H1 (cell line): ENCODE measurements at regions not wholly inside any gene's neighbourhood (a gene's known extent, or its start where the extent isn't known, plus 50 kb on each side); places are given as distances from the start of the nearest gene placed in this dataset.

Experiments used
- CTCF ChIP-seq, 3 experiments: IDR thresholded peaks; 1 replicate in 2 of 3; 2 replicates in 1 of 3; pipeline versions ENCODE4 v1.5.1 to v1.6.1; 2011; ENCODE audit warnings: low read length in 3 of 3, mild to moderate bottlenecking in 3 of 3, inconsistent platforms in 2 of 3, low read depth in 1 of 3, moderate library complexity in 1 of 3; ENCODE audit not compliant: insufficient read depth in 1 of 3; ENCODE audit errors: control extremely low read depth in 1 of 3
- GABPA ChIP-seq: IDR thresholded peaks from 2 replicates; pipeline ENCODE4 v1.6.1; 2011; ENCODE audit warnings: mild to moderate bottlenecking, low read length, moderate library complexity, borderline replicate concordance; ENCODE audit not compliant: insufficient read depth
- KDM5A ChIP-seq: fragments of 200-600 bp; IDR thresholded peaks from 2 replicates; pipeline ENCODE4 v1.7.1; 2012; ENCODE audit warnings: mild to moderate bottlenecking, low read length, inconsistent platforms, mixed read lengths
- RNF2 ChIP-seq: fragments of 200-900, 300-1000 bp; sonication (generic); IDR thresholded peaks from 2 replicates; pipeline ENCODE4 v1.7.1; 2016; ENCODE audit warnings: borderline replicate concordance, low read depth, mild to moderate bottlenecking, antibody characterized with exemption, low read length; ENCODE audit not compliant: poor library complexity, severe bottlenecking; ENCODE audit errors: missing control alignments
- SP1 ChIP-seq: IDR thresholded peaks from 2 replicates; pipeline ENCODE4 v1.6.1; 2011; ENCODE audit warnings: low read depth, low read length
- SP4 ChIP-seq: IDR thresholded peaks from 2 replicates; pipeline ENCODE4 v1.6.1; 2012; ENCODE audit warnings: low read length, inconsistent platforms
- TAF1 ChIP-seq: IDR thresholded peaks from 2 replicates; pipeline ENCODE4 v1.6.1; 2011; ENCODE audit warnings: mild to moderate bottlenecking, low read depth, low read length
- ZNF274 ChIP-seq: IDR thresholded peaks from 2 replicates; pipeline ENCODE4 v1.7.0; 2012; ENCODE audit warnings: low read length, borderline replicate concordance; ENCODE audit errors: extremely low read depth

DNA sequence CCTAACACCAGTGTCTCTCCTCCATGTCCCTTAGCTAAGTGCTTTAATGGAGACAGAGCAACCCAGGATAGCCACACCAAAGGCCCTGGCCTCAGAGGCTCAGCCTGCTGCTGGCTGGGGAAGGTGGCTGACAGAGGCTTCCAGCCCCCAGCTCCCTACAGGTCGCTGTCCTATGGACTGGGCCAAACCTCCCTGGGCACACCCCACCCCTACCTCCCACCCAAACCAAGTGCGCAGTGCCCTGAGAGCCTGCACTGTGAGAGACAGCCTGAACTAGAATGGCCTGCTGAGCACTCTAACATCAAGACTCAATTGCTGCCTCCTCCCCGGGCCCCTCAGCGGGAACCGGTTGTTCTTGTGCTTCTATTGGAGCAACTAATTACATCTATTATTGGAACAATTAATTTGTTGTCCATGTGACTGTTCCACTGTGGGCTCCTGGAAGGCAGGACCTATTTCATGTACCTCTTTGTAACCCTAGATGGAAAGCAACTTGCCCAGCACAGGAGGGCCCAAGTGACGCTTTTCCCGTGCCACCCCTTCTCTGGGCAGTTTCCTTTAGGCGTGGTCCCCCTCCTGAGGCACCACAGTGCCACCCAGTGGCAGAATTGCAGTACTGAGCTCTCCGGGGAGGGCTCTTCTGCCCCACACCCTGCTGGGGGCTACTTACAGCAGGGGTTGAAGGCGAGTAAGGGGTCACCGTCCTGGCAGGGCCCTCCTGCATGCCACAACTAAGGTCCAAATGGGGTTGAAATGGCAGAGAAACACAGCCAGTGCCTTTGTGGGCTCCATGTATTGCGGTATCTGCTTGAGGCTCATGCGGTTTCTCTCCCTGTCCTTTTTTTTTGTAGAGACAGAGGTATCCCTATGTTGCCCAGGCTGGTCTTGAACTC is 63.7 kb upstream of the WAPL start (continued):
- TF ChIP-seq ZNF274 (no peak), GABPA (peak; percentile 56; the same call in 1 of the 2 replicates), SP4 (0 out of 2 replicates have a peak, but pooled peaks have one; percentile 15), RNF2 (no peak), SP1 (no peak), KDM5A (peak; percentile 56; the same call in 1 of the 2 replicates), CTCF (IDR thresholded peaks at IDR 0.05; ENCODE audit: control extremely low read depth in 1 of 3, insufficient read depth in 1 of 3, low read depth in 1 of 3, low read length in 3 of 3) (peak; percentile 92 to 97 (median 93)), TAF1 (0 out of 2 replicates have a peak, but pooled peaks have one; percentile 36)
